ENCODE measurements at regions not wholly inside any gene's neighbourhood (a gene's known extent, or its start where the extent isn't known, plus 50 kb on each side); places are given as distances from the start of the nearest gene placed in this dataset.

DNA sequence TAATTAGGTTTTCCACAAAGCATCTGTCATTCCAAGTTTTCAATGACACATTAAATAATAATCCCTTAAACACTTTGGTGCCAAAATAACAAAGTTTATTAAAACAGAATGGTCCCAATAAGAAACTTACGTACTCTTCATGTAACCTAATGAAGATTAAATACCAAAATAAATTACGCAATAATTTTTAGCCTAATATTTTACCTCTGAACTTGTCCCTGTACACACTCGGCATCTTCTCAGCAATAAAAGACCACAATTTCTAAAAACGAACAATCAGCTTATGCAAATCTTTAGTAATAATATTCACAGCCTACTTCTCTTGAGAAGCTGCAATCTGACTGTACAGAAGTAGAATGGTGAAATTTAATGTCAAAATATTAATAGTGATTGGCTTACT, 163.6 kb downstream of the ZDHHC21 start:
- no peak for TF ChIP-seq POLR2A (IDR thresholded peaks at IDR 0.05; ENCODE audit: borderline replicate concordance, extremely low read depth, insufficient read depth, insufficient read length)
- no peak for TF ChIP-seq POLR2AphosphoS5 (IDR thresholded peaks at IDR 0.05; ENCODE audit: low read depth, low read length)
- TF ChIP-seq, protein P1, sequence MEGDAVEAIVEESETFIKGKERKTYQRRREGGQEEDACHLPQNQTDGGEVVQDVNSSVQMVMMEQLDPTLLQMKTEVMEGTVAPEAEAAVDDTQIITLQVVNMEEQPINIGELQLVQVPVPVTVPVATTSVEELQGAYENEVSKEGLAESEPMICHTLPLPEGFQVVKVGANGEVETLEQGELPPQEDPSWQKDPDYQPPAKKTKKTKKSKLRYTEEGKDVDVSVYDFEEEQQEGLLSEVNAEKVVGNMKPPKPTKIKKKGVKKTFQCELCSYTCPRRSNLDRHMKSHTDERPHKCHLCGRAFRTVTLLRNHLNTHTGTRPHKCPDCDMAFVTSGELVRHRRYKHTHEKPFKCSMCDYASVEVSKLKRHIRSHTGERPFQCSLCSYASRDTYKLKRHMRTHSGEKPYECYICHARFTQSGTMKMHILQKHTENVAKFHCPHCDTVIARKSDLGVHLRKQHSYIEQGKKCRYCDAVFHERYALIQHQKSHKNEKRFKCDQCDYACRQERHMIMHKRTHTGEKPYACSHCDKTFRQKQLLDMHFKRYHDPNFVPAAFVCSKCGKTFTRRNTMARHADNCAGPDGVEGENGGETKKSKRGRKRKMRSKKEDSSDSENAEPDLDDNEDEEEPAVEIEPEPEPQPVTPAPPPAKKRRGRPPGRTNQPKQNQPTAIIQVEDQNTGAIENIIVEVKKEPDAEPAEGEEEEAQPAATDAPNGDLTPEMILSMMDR (IDR thresholded peaks at IDR 0.05 in 2 of 3, conservative IDR thresholded peaks at IDR 0.05 in 1 of 3; ENCODE audit: borderline replicate concordance in 1 of 3, insufficient read depth in 1 of 3, low read depth in 2 of 3, low read length in 2 of 3), result no peak
- no peak for TF ChIP-seq SIN3A (IDR thresholded peaks at IDR 0.05; ENCODE audit: low read depth)
- TF ChIP-seq ZNF274 (IDR thresholded peaks at IDR 0.05; ENCODE audit: low read depth, low read length), result no peak
- no peak for TF ChIP-seq EZH2 (IDR thresholded peaks at IDR 0.05)
- TF ChIP-seq RAD21 (IDR thresholded peaks at IDR 0.05; ENCODE audit: low read depth), result no peak
- TF ChIP-seq, protein P2, sequence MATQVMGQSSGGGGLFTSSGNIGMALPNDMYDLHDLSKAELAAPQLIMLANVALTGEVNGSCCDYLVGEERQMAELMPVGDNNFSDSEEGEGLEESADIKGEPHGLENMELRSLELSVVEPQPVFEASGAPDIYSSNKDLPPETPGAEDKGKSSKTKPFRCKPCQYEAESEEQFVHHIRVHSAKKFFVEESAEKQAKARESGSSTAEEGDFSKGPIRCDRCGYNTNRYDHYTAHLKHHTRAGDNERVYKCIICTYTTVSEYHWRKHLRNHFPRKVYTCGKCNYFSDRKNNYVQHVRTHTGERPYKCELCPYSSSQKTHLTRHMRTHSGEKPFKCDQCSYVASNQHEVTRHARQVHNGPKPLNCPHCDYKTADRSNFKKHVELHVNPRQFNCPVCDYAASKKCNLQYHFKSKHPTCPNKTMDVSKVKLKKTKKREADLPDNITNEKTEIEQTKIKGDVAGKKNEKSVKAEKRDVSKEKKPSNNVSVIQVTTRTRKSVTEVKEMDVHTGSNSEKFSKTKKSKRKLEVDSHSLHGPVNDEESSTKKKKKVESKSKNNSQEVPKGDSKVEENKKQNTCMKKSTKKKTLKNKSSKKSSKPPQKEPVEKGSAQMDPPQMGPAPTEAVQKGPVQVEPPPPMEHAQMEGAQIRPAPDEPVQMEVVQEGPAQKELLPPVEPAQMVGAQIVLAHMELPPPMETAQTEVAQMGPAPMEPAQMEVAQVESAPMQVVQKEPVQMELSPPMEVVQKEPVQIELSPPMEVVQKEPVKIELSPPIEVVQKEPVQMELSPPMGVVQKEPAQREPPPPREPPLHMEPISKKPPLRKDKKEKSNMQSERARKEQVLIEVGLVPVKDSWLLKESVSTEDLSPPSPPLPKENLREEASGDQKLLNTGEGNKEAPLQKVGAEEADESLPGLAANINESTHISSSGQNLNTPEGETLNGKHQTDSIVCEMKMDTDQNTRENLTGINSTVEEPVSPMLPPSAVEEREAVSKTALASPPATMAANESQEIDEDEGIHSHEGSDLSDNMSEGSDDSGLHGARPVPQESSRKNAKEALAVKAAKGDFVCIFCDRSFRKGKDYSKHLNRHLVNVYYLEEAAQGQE (IDR thresholded peaks at IDR 0.05; ENCODE audit: low read depth), result no peak
- TF ChIP-seq, protein P3, sequence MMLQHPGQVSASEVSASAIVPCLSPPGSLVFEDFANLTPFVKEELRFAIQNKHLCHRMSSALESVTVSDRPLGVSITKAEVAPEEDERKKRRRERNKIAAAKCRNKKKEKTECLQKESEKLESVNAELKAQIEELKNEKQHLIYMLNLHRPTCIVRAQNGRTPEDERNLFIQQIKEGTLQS (IDR thresholded peaks at IDR 0.05), result no peak

Measured in HCT116 (cell line).